HuH-7 (cell line): ENCODE measurements at regions not wholly inside any gene's neighbourhood (a gene's known extent, or its start where the extent isn't known, plus 50 kb on each side); places are given as distances from the start of the nearest gene placed in this dataset.
A peak's percentile ranks its signal among the peaks of the same experiment; 100 is the strongest.
"Not testable (repeated sequence)": the region's sequence is repeated elsewhere in the genome, so short reads cannot be mapped to it uniquely, and the experiment has no call there.

Experiments used
- DNase-seq: peaks from one replicate; pipeline ENCODE4 v3.0.0; 2011; ENCODE audit warnings: low spot score

DNA sequence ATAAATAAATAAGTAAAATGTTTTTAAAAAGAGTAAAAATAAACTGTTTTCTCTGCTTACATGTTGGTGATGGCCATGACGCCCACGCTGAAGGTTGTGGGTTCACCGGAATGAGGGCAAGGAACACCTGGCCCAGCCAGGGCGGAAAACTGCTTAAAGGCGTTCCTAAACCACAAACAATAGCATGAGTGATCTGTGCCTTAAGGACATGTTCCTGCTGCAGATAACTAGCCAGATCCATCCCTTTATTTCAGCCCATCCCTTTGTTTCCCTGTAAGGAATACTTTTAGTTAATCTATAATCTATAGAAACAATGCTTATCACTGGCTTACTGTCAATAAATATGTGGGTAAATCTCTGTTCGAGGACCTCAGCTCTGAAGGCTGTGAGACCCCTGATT, 63.3 kb upstream of the CEP78 start:
- DNase-seq = not testable (repeated sequence)

DNA sequence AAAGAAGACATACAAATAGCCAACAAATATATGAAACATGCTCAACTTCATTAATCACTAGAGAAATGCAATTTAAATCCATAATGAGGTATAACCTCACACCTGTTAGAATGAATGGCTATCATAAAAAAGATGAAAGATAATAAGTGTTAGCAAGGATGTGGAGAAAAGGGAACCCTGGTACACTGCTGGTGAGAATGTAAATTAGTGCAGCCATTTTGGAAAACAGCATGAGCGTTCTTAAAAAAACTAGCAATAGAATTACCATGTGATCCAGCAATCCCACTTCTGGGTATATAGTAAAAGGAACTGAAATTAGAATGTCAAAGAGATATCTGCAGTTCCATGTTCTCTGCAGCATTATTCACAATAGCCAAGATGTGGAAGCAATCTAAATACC, 64.2 kb upstream of the CEP78 start:
- no peak for DNase-seq

DNA sequence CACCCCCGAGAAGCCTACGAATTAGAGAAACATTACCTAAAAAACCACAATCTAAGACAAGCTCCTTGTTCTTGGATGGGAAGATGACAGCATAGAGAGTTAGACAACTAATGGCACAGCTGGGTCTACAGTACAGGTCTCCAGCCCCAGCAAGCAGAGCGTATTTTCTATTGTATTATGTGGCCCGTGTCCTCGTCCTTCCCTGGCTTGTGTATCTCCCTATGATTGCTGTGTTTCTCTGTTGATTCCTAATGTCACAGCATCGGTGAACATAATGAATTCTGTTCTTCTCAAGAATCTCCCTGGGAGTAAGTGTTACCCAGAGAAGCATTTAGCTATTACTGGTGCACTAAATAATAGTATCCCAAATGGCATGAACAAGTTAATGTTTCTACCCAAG, 66.8 kb upstream of the CEP78 start:
- DNase-seq = no peak

DNA sequence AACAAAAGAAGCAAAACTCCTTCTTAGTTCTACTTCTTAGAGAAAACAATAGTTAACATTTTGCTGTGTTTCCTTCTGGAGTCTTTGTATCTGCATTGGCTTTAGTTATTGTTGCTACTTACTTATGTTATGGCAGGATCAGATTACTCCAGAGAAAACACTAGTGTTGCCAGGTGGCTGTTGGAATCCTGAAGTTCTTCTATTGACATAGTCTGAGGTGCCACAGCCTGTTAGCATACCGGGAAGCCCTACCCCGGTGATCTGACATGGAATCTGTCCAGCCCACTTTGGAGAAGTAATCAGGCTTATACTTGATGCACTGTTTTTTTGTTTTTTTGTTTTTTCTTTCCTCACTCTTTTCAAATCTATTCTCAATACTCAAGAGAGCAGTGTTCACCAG, 68.5 kb upstream of the CEP78 start:
- peak; percentile 58 for DNase-seq

DNA sequence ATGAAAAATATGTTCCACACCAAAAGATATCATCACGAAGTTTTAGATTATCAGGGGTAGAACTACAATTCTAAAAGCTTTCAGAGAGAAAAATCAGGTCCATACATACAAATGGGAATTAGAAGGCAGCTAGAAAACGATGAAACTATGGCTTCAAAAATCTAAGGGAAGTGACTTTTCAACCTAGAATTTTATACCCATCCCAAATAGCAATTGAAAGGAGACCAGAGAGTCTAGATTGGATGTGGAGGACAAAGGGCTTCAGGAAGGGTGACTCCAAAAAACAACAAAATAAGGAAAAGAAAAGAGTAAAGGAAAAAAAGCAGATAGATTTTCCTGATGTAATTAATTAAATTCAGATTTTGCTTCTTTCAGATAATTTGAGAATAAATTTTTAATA, 72.0 kb upstream of the CEP78 start:
- DNase-seq = no peak

DNA sequence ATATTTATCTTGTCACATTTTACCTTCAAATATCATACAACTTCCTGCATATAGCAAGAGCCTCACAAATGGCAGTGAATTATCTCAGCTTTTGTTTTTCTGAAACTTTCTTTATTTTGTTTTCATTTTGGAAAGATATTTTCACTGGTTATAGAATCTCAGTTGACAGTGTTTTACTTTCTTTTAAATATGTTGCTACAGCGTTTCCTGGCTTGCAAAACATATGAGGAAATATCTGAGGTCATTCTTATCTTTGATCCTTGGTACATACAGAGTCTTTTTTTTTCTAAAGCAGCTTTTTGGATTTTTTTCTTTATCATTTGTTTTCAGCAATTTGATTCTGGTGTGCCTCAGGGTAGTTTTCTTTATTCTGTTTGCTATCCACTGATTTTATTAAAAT, 77.6 kb upstream of the CEP78 start:
- peak; percentile 23 for DNase-seq

DNA sequence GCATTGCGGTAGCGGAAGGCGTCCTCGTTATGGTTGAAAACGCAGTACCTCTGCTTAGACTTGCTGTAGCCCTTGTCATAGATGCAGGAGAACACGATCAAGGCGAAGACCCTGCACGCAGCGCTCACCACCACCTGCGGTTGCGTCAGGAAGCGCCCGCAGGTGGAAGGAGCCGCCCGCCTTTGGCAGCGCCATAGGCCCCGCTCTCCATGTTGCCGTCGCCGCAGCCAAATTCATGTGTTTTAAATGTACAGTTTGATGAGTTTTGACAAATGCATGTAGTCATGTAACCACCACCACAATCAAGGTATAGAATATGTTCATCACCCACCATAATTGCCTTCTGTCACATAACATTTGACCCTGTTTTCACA, 84.9 kb upstream of the CEP78 start:
- no peak for DNase-seq

DNA sequence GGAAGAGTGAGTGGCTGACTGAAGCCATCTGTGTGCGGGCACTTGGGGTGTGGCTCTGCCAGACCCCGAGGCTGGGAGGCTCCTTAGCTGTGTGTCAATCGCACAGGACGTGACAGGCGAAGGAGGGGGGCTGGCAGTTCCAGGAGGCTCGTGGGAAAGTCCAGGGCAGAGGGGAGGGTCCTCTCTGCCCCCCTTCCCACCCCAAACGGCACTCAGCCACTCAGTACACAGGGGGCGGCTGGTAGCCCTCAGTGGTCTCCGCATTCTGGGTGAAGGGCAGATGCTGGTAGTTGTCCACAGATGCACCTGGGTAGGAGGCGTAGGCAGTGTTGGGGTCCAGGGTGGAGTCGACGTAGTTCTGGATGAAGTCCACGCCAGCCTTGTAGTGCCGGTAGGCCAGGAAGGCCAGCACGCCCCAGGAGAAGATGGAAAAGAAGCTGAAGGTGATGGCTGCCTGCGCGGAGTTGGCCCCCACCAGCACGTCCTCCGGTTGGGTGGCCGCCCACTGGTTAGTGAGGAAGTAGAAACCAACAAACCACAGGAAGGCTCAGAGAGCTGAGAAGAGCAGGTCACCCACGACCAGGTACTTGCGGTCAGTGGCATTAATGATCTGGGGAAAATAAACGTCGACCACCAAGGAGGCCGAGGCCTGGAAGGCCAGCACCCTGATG, 85.4 kb upstream of the CEP78 start:
- no peak for DNase-seq

DNA sequence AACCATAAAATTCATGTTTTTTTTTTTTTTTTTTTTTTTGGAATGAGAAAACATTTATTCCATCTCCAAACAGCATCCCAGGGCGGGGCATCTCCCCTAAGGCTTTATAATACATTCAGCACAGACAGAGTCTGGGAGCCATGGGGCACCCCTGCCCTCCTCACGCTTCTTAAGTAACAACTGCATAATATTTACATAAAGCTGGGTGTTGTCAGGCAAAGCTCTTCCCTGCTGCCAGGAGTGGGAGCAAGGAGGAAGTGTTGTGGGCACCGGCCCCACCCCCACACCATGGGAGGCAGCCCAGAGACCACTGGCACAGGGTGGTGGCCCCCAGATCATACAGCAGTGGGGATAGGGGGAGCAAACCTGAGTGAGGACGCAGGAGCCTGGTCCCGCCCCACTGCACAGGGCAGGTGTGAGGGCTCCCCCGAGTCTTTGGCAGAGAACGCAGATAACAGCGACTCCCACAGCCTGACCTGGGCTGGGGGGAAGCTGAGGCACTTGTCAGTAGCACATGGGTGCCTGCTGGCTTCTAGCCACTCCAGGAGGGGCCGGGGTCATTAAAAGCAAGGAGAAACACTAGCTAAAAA, 86.1 kb upstream of the CEP78 start:
- no peak for DNase-seq

DNA sequence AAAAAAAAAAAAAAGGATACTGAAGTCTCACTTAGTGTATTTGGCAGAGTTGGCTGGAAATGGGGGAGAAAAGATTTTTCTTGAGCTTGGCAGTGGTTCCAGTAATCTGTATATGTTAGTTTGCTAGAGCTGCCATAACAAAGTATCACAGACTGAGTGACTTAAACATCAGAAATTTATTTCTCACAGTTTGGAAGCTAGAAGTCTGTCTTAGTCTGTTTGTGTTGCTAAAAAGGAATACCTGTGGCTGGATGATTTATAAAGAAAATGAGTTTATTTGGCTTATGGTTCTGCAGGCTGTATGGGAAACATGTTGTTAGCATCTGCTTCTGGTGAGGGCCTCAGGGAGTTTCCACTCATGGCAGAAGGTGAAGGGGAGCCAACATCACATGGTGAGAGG, 89.6 kb upstream of the CEP78 start:
- DNase-seq = no peak

DNA sequence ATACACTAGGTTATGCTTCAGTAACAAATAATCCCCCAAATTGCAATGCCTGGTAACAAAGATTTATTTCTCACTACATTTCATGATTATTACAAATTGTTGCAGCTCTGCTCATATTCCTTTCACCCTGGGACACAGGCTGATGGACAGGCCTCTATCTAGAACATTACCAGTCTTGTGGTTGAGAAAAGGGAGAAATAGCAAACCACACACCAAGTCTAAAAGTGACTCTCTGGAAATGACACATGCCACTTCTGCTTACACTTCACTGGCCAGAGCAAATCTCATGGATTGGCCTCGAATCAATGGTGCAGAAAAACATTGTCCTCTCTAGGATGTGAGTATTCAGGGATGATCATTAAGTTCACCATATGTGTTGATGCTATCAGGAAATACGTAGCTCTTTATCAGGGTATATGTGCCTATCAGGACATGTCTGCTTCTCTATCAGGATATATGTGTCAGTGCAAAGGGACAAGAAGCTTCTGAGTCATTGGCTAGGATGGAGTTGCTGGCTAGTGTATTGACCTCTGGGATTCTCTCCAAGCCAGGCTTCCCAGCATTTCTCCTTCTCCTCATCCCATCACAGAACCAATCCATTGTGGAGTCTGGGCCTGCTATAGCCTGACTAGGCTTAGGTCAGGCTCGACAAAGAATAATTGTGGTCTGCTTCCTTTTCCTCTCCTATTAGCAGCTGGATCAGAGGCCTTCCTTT, 91.1 kb upstream of the CEP78 start:
- no peak for DNase-seq

DNA sequence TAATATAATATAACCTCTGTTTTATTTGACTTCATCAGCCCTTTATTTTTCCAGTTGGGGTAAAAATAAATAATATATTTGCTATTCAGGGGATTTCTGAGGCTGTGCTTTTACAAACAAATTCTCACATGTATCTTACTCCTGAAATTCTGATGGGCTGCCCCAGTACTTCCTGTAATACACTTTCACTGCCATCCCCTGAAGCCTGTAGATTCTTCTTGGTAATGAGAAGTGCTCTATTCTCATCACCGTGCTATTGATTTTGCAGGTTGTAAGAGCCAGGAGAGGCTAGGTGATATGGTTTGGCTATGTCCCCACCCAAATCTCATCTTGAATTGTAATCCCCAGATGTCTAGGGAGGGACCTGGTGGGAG, 91.9 kb upstream of the CEP78 start:
- DNase-seq = no peak

DNA sequence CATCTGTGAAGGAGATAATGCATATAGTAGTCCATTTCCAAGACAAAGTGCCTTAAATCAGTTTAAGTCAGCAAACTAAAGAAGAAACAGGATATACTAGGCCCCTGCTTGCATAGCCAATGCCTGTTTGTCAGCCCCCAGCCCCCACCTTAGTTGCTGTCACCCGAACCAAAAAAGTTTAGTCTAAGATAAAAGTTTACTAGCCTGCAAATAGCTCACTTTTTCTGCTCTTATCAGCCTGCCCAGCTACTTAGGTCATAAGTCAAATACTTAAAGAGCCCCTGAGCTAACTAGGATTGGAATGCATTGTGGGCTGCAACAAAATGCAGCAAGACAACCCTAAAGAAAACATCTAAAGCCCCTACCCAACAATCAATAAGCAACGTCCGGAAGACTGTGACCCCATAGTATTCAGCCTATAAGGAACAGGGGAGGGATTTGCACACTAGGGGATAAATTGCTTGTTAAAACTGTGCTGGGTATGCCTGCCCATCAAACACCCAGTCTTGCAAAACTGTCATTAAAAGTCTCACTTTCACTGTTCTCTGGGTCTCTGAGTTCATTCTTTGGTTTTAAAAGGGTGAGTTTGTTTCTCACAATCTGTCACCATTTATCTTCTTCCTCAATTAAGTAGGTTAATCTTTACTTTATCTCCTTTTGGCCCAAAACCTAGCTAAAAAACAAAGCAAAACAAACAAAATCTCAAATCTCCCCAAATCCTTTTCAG, 92.4 kb upstream of the CEP78 start:
- peak; percentile 39 for DNase-seq

DNA sequence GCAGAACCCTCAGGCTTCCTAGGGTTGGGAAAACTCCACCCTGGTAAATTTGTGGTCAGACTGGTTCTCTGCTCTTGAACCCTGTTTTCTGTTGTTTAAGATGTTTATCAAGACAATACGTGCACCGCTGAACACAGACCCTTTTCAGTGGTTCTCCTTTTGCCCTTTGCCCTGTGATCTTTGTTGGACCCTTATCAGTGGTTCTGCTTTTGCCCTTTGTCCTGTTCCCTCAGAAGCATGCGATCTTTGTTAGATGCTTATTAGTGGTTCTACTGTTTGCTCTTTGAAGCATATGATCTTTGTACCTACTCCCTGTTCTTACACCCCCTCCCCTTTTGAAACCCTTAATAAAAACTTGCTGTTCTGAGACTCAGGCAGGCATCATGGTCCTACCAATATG, 93.6 kb upstream of the CEP78 start:
- DNase-seq = not testable (repeated sequence)

DNA sequence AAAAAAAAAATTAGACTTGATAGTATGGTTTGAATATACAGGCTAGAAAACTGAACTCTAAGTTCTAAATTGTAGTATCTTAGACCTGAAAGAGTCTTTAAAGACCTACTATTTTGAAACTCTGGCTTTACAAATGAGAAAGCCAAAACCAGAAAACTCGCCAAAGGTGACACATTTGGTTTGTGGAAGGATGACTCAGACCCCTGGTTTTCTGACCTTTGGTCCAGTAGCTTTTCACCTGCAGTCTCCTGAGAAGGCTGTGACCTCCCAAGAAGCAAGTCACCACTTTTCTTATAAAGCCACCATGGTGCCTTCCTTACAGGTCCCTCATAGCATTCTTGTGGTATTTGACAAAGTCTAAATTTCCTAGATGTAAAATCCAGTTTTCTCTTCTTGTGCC, 102.1 kb upstream of the CEP78 start:
- no peak for DNase-seq

DNA sequence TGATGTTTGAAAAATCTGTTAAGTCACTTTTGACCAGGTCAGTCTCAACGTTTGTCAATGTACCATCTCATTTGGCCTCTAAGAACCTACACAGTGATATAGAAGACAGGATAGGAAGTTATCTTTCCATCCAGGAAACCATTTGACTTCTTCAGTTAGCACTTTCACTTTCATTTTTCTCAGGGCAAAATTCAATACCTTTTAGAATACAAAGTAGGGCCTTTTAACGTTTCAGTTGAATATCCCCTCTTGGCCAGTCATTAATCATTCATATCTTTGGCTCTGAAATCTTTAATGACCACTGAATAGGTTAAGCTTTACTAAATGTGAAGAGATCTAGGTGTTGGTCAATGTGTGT, 101.1 kb upstream of the GNAQ start:
- no peak for DNase-seq

DNA sequence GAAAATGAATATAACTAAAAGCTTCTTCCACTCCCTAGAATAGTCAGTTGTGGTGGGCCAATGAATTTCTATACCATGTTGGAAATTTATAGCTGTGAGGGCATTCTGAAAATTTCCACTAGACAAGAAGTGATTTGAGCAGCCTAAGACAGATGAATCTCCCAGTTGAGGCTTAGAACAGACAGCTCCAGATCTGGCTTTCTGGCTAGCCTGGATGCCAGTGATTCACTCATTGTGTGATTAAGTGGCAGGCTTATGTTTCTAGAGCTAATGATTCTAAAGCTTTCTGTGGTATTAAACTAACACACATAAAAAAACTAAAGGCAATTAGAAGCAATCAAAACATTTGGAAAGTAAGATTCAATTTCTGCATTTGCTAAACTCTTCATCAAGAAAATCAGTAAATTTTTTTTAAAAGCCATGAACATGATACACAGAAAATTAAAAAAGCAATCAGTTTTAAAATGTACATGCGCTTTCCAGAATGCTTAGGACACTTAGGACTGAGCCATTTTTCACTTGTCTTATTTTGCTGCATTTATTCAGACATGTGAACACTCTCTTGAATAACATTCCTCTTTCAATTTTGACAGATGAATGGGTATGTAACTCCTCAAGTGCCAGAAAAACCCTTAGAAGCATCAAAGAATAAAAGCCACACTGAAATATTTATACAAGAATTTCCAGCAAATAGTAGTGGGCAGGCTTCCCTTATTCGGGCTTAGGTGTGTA, 100.5 kb upstream of the GNAQ start:
- DNase-seq = no peak

DNA sequence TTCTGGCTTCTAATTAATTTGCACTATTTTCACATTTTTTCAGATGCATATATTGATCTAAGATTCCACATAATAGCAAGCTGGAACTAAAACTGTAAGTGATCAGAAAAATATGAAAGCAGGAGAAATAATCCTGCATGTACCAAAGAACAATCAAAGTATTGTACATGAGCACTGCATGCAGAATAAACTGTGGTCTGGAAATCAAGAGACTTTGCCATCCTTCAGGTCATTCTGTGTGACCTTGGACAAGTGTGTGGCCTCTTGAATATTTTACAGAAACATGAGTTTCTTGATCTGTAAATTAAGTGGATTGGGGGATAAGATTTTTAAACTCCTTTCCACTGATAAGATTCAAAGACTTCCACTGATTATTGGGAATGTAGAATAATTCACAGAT, 99.2 kb upstream of the GNAQ start:
- no peak for DNase-seq

DNA sequence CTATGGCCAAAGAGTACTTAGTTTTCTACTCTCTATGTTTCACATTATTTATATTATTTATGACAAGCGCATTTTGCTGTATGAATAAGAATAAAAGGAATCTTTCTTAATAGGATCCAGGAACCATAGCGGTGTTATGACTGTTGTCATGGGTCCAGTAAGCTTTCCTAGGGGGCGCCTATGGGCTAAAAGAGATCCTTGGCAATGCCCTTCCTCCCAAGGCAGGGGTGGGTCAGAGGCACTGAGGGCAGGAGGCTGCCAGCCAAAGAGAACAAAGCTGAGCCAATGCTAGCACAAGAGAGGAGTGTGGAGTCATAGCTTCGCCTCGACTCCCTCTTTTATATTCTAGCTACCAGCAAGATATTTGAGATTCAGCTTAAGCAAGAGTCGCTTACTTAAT, 98.4 kb upstream of the GNAQ start:
- DNase-seq = peak; percentile 41

DNA sequence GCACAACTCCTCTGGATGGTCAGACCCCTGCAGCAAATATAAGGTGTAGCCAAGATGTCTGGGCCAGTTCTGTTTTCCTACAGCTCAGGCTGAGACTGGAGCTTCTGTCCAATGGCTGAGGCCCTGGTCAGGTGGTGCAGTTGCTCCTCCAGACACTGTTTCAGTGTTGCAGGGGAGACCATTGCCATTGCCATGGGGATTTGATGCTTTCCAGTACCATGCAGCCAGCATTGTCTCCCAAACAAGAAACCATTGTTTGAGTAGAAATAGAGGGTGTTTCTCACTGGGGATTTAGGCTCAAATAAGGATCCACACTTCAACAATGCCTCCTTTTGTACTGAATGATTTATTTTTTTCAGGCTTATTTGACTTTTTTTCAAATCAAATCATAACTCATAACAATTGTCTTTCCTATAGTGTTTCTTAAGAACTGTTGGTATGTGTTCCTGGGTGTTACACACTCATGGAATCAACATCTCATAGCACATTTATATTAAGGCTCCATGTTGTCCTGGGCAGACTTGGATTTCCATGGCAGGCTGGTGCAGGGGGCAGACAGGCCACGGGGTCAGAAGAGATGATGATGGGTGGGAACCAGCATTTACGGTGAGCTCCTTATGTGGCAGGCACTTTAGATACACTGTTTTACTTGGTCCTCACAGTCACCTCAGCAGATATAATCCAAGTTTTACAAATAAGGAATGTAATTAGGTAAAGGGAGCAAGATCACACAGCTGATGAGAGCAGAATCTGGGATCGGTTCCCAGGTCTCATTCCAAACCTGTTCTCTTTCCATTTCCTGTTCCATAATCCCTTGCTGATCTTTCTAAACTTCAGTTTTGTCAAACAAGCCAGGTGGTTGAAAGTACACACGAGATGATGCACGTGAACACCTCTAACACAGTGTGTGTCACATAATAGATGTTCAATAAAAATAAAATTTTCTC, 95.9 kb upstream of the GNAQ start:
- no peak for DNase-seq

DNA sequence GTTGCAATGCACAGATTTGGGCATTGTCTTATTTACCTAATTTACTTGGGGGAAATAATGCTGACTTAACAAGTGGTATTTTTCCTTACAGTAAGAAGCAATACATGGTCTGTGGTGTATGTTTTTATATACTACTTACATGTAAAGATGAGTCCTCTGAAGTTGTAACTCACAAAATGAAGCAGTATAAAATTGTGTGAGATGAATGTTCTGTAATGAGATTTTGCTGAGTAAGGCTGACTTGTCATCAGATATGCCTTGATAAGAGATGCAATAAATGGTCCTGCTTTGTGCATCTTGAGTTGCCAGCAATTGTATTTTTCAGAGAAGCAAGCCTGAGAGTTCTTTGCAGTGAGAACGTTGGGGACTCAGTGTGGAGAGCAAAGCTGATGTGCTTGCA, 92.2 kb upstream of the GNAQ start:
- DNase-seq = no peak
